ENCODE measurements at regions not wholly inside any gene's neighbourhood (a gene's known extent, or its start where the extent isn't known, plus 50 kb on each side); places are given as distances from the start of the nearest gene placed in this dataset.

- TF ChIP-seq, protein P1, sequence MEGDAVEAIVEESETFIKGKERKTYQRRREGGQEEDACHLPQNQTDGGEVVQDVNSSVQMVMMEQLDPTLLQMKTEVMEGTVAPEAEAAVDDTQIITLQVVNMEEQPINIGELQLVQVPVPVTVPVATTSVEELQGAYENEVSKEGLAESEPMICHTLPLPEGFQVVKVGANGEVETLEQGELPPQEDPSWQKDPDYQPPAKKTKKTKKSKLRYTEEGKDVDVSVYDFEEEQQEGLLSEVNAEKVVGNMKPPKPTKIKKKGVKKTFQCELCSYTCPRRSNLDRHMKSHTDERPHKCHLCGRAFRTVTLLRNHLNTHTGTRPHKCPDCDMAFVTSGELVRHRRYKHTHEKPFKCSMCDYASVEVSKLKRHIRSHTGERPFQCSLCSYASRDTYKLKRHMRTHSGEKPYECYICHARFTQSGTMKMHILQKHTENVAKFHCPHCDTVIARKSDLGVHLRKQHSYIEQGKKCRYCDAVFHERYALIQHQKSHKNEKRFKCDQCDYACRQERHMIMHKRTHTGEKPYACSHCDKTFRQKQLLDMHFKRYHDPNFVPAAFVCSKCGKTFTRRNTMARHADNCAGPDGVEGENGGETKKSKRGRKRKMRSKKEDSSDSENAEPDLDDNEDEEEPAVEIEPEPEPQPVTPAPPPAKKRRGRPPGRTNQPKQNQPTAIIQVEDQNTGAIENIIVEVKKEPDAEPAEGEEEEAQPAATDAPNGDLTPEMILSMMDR (IDR thresholded peaks at IDR 0.05), result no peak
- TF ChIP-seq POLR2A (IDR thresholded peaks at IDR 0.05), result no peak
Observed at GRCh38 chr4:181958446-181958845, 284.8 kb upstream of the TENM3 start.
